A673 (cell line): ENCODE measurements at regions not wholly inside any gene's neighbourhood (a gene's known extent, or its start where the extent isn't known, plus 50 kb on each side); places are given as distances from the start of the nearest gene placed in this dataset.

Source experiments
- EZH2 ChIP-seq: fragments of 200-600 bp; sonication (generic); IDR thresholded peaks from 2 replicates; pipeline ENCODE4 v1.6.1; 2017; ENCODE audit warnings: borderline replicate concordance, low read depth, mild to moderate bottlenecking, mixed read lengths, antibody characterized with exemption, low read length; ENCODE audit not compliant: poor library complexity, severe bottlenecking
- TF ChIP-seq, protein P1 (sequence below): fragments of 300-800, 200-600 bp; sonication (generic); conservative IDR thresholded peaks from 2 replicates; pipeline ENCODE4 v1.5.1; 2017; ENCODE audit warnings: low read depth, mild to moderate bottlenecking, antibody characterized with exemption, low read length, moderate library complexity, mixed read lengths

DNA sequence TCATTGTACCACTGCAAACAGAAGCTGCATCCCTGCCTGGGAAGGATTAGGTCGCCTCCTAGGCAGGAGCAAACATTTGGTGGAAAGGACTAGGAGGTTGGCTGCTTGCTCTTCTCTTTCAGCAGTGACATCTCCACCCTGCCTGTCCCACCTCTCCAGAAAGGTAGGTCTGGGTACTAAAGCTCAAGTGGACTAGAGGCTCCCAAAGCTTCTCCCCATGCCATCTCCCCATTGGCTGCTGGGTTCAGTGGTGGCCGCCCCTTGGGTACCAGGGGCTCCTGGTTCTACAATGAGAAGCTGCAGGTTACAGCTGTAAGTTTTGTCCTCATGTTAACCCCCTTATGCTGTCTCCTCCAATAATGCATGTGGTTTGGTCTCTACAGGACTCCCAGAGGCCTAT, 180.7 kb upstream of the MKI67 start:
- TF ChIP-seq, protein P1, sequence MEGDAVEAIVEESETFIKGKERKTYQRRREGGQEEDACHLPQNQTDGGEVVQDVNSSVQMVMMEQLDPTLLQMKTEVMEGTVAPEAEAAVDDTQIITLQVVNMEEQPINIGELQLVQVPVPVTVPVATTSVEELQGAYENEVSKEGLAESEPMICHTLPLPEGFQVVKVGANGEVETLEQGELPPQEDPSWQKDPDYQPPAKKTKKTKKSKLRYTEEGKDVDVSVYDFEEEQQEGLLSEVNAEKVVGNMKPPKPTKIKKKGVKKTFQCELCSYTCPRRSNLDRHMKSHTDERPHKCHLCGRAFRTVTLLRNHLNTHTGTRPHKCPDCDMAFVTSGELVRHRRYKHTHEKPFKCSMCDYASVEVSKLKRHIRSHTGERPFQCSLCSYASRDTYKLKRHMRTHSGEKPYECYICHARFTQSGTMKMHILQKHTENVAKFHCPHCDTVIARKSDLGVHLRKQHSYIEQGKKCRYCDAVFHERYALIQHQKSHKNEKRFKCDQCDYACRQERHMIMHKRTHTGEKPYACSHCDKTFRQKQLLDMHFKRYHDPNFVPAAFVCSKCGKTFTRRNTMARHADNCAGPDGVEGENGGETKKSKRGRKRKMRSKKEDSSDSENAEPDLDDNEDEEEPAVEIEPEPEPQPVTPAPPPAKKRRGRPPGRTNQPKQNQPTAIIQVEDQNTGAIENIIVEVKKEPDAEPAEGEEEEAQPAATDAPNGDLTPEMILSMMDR = no peak
- TF ChIP-seq EZH2 = no peak
